ENCODE measurements at regions not wholly inside any gene's neighbourhood (a gene's known extent, or its start where the extent isn't known, plus 50 kb on each side); places are given as distances from the start of the nearest gene placed in this dataset.
"Not testable (repeated sequence)": the region's sequence is repeated elsewhere in the genome, so short reads cannot be mapped to it uniquely, and the experiment has no call there.

DNA sequence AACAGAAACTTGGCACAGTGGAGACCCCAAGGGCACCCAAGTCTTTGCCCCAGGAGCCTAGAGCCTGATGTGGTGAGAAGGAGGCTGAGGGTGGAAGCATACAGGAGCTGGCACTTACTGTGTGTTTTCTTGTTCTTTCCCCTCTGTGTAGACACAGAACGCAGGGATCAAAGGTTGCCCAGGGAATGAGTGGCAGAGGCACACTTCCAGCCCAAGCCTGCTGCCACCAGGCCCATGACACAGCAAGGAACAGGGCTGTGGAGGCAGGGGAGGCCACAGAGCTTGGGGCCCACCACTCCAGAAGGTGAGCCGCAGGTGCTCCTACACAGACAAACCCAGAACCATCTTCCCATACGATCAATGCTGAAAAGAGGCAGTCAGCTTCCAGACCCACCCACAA is 73.9 kb upstream of the S1PR3 start:
- peaks cover 19 to 20% of the 10 kb centered on the region in 2 donors for H3K9me3 ChIP-seq (replicated peaks in 1 of 2; ENCODE audit: control insufficient read depth in 1 of 2, insufficient read depth in 1 of 2, low read length in 2 of 2)
- no peaks in the 10 kb centered on the region for H3K79me2 ChIP-seq (ENCODE audit: insufficient read depth, low read length)
- no peak overlapping the region for H3K4me3 ChIP-seq (replicated peaks in 1 of 3; ENCODE audit: low read depth in 2 of 3, low read length in 3 of 3)
- Mint-ChIP-seq H3K4me1 (peaks cover 22% of the 10 kb centered on the region), H3K27ac (no peak overlapping the region), H3K4me3 (no peak overlapping the region), H3K36me3 (peaks cover 6 to 18% of the 10 kb centered on the region in 2 donors), H3K9me3 (peaks cover 15 to 31% (median 28%) of the 10 kb centered on the region in 7 donors), H3K27me3 (ENCODE audit: low read depth in 3 of 3) (peaks cover 1 to 11% (median 7%) of the 10 kb centered on the region in 3 donors)
- intact Hi-C loops (cut with micrococcal nuclease): loop anchor here in 1 of 2 donors (5.0 kb wide), 1 partner anchor 35 kb away; no protein-coding TSS in a partner anchor
- no peak overlapping the region for H3K27ac ChIP-seq (ENCODE audit: low read depth in 1 of 2, low read length in 2 of 2)
- H4K20me1 ChIP-seq (ENCODE audit: insufficient read depth, low read length): no peaks in the 10 kb centered on the region
- DNase-seq: no peak
- peaks cover 4 to 6% of the 10 kb centered on the region in 2 donors for H3K27me3 ChIP-seq (ENCODE audit: control insufficient read depth in 2 of 2, insufficient read depth in 2 of 2, low read length in 2 of 2)
- 100% methylated on average over 1 of the region's 3 CpGs for WGBS (ENCODE audit: insufficient coverage)
- peaks cover 15 to 22% of the 10 kb centered on the region in 2 donors for H3K4me1 ChIP-seq (ENCODE audit: control insufficient read depth in 1 of 2, insufficient read depth in 2 of 2, low read length in 2 of 2)
- no peak overlapping the region for H3K9ac ChIP-seq (ENCODE audit: insufficient read depth, low read length, poor library complexity, severe bottlenecking)
- no peak overlapping the region for H3K4me2 ChIP-seq (replicated peaks; ENCODE audit: extremely low read depth, low read length, poor library complexity, severe bottlenecking)
- no peaks in the 10 kb centered on the region for H3K36me3 ChIP-seq (replicated peaks in 1 of 2; ENCODE audit: control insufficient read depth in 1 of 2, insufficient read depth in 2 of 2, low read length in 2 of 2)
- no peak overlapping the region for H2AFZ ChIP-seq (ENCODE audit: insufficient read depth, low read depth, low read length, poor library complexity, severe bottlenecking)
- TF ChIP-seq, protein P1, sequence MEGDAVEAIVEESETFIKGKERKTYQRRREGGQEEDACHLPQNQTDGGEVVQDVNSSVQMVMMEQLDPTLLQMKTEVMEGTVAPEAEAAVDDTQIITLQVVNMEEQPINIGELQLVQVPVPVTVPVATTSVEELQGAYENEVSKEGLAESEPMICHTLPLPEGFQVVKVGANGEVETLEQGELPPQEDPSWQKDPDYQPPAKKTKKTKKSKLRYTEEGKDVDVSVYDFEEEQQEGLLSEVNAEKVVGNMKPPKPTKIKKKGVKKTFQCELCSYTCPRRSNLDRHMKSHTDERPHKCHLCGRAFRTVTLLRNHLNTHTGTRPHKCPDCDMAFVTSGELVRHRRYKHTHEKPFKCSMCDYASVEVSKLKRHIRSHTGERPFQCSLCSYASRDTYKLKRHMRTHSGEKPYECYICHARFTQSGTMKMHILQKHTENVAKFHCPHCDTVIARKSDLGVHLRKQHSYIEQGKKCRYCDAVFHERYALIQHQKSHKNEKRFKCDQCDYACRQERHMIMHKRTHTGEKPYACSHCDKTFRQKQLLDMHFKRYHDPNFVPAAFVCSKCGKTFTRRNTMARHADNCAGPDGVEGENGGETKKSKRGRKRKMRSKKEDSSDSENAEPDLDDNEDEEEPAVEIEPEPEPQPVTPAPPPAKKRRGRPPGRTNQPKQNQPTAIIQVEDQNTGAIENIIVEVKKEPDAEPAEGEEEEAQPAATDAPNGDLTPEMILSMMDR (IDR thresholded peaks at IDR 0.05): no peak

DNA sequence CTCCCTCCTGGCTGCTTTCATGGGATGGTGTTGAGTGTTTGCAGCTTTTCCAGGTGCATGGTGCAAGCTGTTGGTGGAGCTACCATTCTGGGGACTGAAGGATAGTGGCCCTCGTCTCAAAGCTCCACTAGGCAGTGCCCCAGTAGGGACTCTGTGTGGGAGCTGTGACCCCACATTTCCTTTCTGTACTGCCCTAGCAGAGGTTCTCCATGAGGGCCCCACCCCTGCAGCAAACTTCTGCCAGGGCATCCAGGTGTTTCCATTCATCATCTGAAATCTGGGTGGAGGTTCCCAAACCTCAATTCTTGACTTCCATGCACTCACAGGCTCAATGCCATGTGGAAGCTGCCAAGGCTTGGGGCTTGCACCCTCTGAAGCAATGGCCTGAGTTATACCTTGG is 72.7 kb upstream of the S1PR3 start:
- not testable (repeated sequence) for H3K27ac ChIP-seq (ENCODE audit: low read depth in 1 of 2, low read length in 2 of 2); H3K4me2 ChIP-seq (replicated peaks; ENCODE audit: extremely low read depth, low read length, poor library complexity, severe bottlenecking); H3K9ac ChIP-seq (ENCODE audit: insufficient read depth, low read length, poor library complexity, severe bottlenecking); H3K36me3 ChIP-seq (replicated peaks in 1 of 2; ENCODE audit: control insufficient read depth in 1 of 2, insufficient read depth in 2 of 2, low read length in 2 of 2); H3K79me2 ChIP-seq (ENCODE audit: insufficient read depth, low read length); H3K27me3 Mint-ChIP-seq (ENCODE audit: low read depth in 3 of 3); H3K4me3 ChIP-seq (replicated peaks in 1 of 3; ENCODE audit: low read depth in 2 of 3, low read length in 3 of 3); H3K4me3 Mint-ChIP-seq; DNase-seq; H3K27me3 ChIP-seq (ENCODE audit: control insufficient read depth in 2 of 2, insufficient read depth in 2 of 2, low read length in 2 of 2); H2AFZ ChIP-seq (ENCODE audit: insufficient read depth, low read depth, low read length, poor library complexity, severe bottlenecking); H4K20me1 ChIP-seq (ENCODE audit: insufficient read depth, low read length)
- peaks cover 15 to 18% of the 10 kb centered on the region in 2 donors for H3K36me3 Mint-ChIP-seq
- Histone ChIP-seq H3K9me3 (replicated peaks in 1 of 2; ENCODE audit: control insufficient read depth in 1 of 2, insufficient read depth in 1 of 2, low read length in 2 of 2) (peaks cover 19 to 20% of the 10 kb centered on the region in 2 donors), H3K4me1 (ENCODE audit: control insufficient read depth in 1 of 2, insufficient read depth in 2 of 2, low read length in 2 of 2) (peaks cover 24 to 34% of the 10 kb centered on the region in 2 donors)
- WGBS (ENCODE audit: insufficient coverage): 50% methylated on average over 1 of the region's 1 CpG
- H3K27ac Mint-ChIP-seq: peak overlapping the region in 1 of 7 donors; percentile 67
- H3K9me3 Mint-ChIP-seq: peaks cover 21 to 32% (median 31%) of the 10 kb centered on the region in 7 donors
- H3K4me1 Mint-ChIP-seq: peaks cover 33% of the 10 kb centered on the region
- intact Hi-C loops (cut with micrococcal nuclease): loop anchor here in 1 of 2 donors (5.0 kb wide), 1 partner anchor 34 kb away; no protein-coding TSS in a partner anchor

Data from CD14-positive monocyte (primary cell).